CD14-positive monocyte (primary cell): ENCODE measurements at regions not wholly inside any gene's neighbourhood (a gene's known extent, or its start where the extent isn't known, plus 50 kb on each side); places are given as distances from the start of the nearest gene placed in this dataset.

Source experiments
- DNase-seq, 3 donors: peaks; one replicate each; pipeline ENCODE4 v3.0.0-alpha.2; 2011 to 2022
- H2AFZ ChIP-seq: 2 replicates; pipeline ENCODE4 v1.6.0; 2012; ENCODE audit warnings: mild to moderate bottlenecking, low read depth, low read length, inconsistent platforms; ENCODE audit not compliant: insufficient read depth, poor library complexity, severe bottlenecking
- H3K27ac ChIP-seq, 2 donors: 1 replicate in 1 of 2; 2 replicates in 1 of 2; pipeline ENCODE4 v1.5.1; 2012 to 2013; ENCODE audit warnings: low read length in 2 of 2, control low read depth in 1 of 2, inconsistent platforms in 1 of 2, low read depth in 1 of 2, mild to moderate bottlenecking in 1 of 2
- H3K27me3 ChIP-seq, 2 donors: one replicate each; pipeline versions ENCODE4 v1.6.0 to v1.6.1; 2011 to 2013; ENCODE audit warnings: low read length in 2 of 2; ENCODE audit not compliant: control insufficient read depth in 2 of 2, insufficient read depth in 2 of 2
- H3K36me3 ChIP-seq, 2 donors: replicated peaks in 1 of 2; 1 replicate in 1 of 2; 2 replicates in 1 of 2; pipeline versions ENCODE4 v1.5.1 to v1.6.1; 2012 to 2013; ENCODE audit warnings: low read length in 2 of 2, control low read depth in 1 of 2, inconsistent platforms in 1 of 2, mild to moderate bottlenecking in 1 of 2; ENCODE audit not compliant: insufficient read depth in 2 of 2, control insufficient read depth in 1 of 2
- H3K4me1 ChIP-seq, 2 donors: 1 replicate in 1 of 2; 2 replicates in 1 of 2; pipeline versions ENCODE4 v1.5.1 to v1.6.1; 2012 to 2013; ENCODE audit warnings: low read length in 2 of 2, control low read depth in 1 of 2, inconsistent platforms in 1 of 2, mild to moderate bottlenecking in 1 of 2, moderate library complexity in 1 of 2; ENCODE audit not compliant: insufficient read depth in 2 of 2, control insufficient read depth in 1 of 2
- H3K4me2 ChIP-seq: replicated peaks from 2 replicates; pipeline ENCODE3; 2012; ENCODE audit warnings: low read length, moderate library complexity, mild to moderate bottlenecking; ENCODE audit not compliant: poor library complexity, severe bottlenecking; ENCODE audit errors: extremely low read depth
- H3K4me3 ChIP-seq, 3 experiments: fragments of 200-600 bp in 1 of 3; sonication (generic) in 1 of 3; replicated peaks in 1 of 3; 1 replicate in 2 of 3; 2 replicates in 1 of 3; pipeline ENCODE4 v1.5.1; 2011 to 2013; ENCODE audit warnings: low read length in 3 of 3, mild to moderate bottlenecking in 3 of 3, control low read depth in 2 of 3, low read depth in 2 of 3, inconsistent platforms in 1 of 3, moderate library complexity in 1 of 3
- H3K79me2 ChIP-seq: 2 replicates; pipeline ENCODE4 v1.6.0; 2012; ENCODE audit warnings: mild to moderate bottlenecking, control low read depth, inconsistent platforms, low read length, moderate library complexity; ENCODE audit not compliant: insufficient read depth
- H3K9ac ChIP-seq: 2 replicates; pipeline ENCODE4 v1.6.0; 2017; ENCODE audit warnings: low read length, mild to moderate bottlenecking; ENCODE audit not compliant: insufficient read depth, poor library complexity, severe bottlenecking
- H3K9me3 ChIP-seq, 2 donors: replicated peaks in 1 of 2; 1 replicate in 1 of 2; 2 replicates in 1 of 2; pipeline versions ENCODE4 v1.5.1 to v1.6.1; 2012 to 2013; ENCODE audit warnings: low read length in 2 of 2, control low read depth in 1 of 2; ENCODE audit not compliant: control insufficient read depth in 1 of 2, insufficient read depth in 1 of 2
- H4K20me1 ChIP-seq: 2 replicates; pipeline ENCODE4 v1.6.0; 2012; ENCODE audit warnings: mild to moderate bottlenecking, low read length, control low read depth, moderate library complexity; ENCODE audit not compliant: insufficient read depth
- H3K27ac Mint-ChIP-seq, 7 donors: one replicate each; pipeline ENCODE4 v1.8.0; 2020; ENCODE audit warnings: mild to moderate bottlenecking in 7 of 7, mixed read lengths in 7 of 7, moderate library complexity in 6 of 7, inconsistent platforms in 2 of 7
- H3K27me3 Mint-ChIP-seq, 3 donors: one replicate each; pipeline ENCODE4 v1.8.0; 2021 to 2022; ENCODE audit warnings: low read depth in 3 of 3, mild to moderate bottlenecking in 3 of 3, mixed read lengths in 3 of 3, moderate library complexity in 3 of 3, inconsistent platforms in 1 of 3
- H3K36me3 Mint-ChIP-seq, 2 donors: one replicate each; pipeline ENCODE4 v1.8.0; 2020; ENCODE audit warnings: mixed read lengths in 2 of 2, inconsistent platforms in 1 of 2, mild to moderate bottlenecking in 1 of 2
- H3K4me1 Mint-ChIP-seq: one replicate; pipeline ENCODE4 v1.8.0; 2020; ENCODE audit warnings: mild to moderate bottlenecking, mixed read lengths
- H3K4me3 Mint-ChIP-seq, 2 donors: one replicate each; pipeline ENCODE4 v1.8.0; 2020; ENCODE audit warnings: mild to moderate bottlenecking in 2 of 2, mixed read lengths in 2 of 2, moderate library complexity in 1 of 2
- H3K9me3 Mint-ChIP-seq, 7 donors: one replicate each; pipeline ENCODE4 v1.8.0; 2020 to 2022; ENCODE audit warnings: mixed read lengths in 7 of 7, mild to moderate bottlenecking in 6 of 7, moderate library complexity in 6 of 7, inconsistent platforms in 2 of 7
- WGBS: methylation state at CpG from one replicate; pipeline ENCODE4 v1.1.5; 2013; ENCODE audit warnings: missing lambda C conversion rate; ENCODE audit not compliant: insufficient coverage; 5-methylcytosine and 5-hydroxymethylcytosine counted together
- intact Hi-C, 2 donors: fragments of 100-400 bp; cut with micrococcal nuclease; formaldehyde crosslinking; loops; one replicate each; pipeline versions ENCODE4 v1.15.0 to v1.15.1; 2023
- TF ChIP-seq, protein P1 (sequence below): fragments of 200-600 bp; IDR thresholded peaks from one replicate; pipeline ENCODE4 v1.8.0; 2022; ENCODE audit warnings: antibody characterized with exemption, mild to moderate bottlenecking

DNA sequence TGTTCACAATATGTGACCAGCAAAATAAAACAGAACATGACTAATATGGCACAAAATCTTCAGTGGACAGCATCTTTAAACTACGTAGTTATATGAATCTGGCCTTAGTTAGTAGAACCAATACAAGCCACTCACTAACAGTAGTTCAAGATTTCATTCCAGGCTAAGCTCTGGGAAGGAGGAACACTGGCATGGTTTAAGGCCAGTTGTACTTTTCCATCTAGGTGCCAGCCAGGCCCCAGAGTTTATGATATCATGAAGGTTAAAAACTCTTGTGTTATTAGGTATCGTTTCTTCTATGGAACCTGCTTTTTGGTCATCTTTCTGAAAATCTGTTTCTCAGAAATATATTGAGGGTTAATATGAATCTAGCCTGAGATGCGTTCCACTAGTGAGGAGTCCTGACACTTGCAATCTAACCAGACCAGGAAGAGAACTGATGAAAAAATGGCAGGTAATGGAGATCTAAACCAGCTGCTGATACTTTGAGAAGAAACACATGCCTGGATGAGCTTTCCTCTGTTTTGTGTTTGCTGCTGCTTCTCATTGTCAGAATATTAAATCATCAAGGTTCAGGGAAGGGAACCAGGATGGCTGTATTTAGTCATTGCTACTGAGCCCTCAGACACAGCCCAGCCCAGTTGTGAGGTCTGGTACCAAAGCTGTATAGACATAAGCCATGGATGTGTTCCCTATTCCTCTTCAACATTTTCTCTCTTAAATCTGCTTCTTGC is 182.8 kb upstream of the SETBP1 start:
- Histone ChIP-seq H3K27me3 (no peaks in the 10 kb centered on the region), H3K4me2 (no peak overlapping the region), H3K9ac (no peak overlapping the region), H3K79me2 (no peaks in the 10 kb centered on the region), H3K4me3 (no peak overlapping the region), H3K36me3 (no peaks in the 10 kb centered on the region), H3K27ac (no peak overlapping the region), H4K20me1 (no peaks in the 10 kb centered on the region), H2AFZ (no peak overlapping the region), H3K9me3 (no peaks in the 10 kb centered on the region), H3K4me1 (peaks cover 16 to 19% of the 10 kb centered on the region in 2 donors)
- Mint-ChIP-seq H3K4me3 (no peak overlapping the region), H3K27ac (peak overlapping the region in 1 of 7 donors; percentile 3), H3K4me1 (peaks cover 20% of the 10 kb centered on the region), H3K27me3 (peaks cover 0 to 2% (median 0%) of the 10 kb centered on the region in 3 donors), H3K9me3 (peaks cover 0 to 12% (median 3%) of the 10 kb centered on the region in 7 donors), H3K36me3 (no peaks in the 10 kb centered on the region)
- intact Hi-C loops = no loop called here
- no peak for DNase-seq
- WGBS = no CpG with 5 or more reads among the region's 3 CpGs
- TF ChIP-seq, protein P1, sequence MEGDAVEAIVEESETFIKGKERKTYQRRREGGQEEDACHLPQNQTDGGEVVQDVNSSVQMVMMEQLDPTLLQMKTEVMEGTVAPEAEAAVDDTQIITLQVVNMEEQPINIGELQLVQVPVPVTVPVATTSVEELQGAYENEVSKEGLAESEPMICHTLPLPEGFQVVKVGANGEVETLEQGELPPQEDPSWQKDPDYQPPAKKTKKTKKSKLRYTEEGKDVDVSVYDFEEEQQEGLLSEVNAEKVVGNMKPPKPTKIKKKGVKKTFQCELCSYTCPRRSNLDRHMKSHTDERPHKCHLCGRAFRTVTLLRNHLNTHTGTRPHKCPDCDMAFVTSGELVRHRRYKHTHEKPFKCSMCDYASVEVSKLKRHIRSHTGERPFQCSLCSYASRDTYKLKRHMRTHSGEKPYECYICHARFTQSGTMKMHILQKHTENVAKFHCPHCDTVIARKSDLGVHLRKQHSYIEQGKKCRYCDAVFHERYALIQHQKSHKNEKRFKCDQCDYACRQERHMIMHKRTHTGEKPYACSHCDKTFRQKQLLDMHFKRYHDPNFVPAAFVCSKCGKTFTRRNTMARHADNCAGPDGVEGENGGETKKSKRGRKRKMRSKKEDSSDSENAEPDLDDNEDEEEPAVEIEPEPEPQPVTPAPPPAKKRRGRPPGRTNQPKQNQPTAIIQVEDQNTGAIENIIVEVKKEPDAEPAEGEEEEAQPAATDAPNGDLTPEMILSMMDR = no peak

- Mint-ChIP-seq H3K27ac (peak overlapping the region in 1 of 7 donors; percentile 70), H3K27me3 (peaks cover 0 to 2% (median 0%) of the 10 kb centered on the region in 3 donors), H3K4me1 (peaks cover 24% of the 10 kb centered on the region), H3K9me3 (peaks cover 0 to 5% (median 0%) of the 10 kb centered on the region in 7 donors), H3K4me3 (no peak overlapping the region), H3K36me3 (peaks cover 0 to 2% of the 10 kb centered on the region in 2 donors)
- DNase-seq = no peak
- Histone ChIP-seq H3K27ac (no peak overlapping the region), H3K4me3 (no peak overlapping the region), H3K36me3 (no peaks in the 10 kb centered on the region), H3K9me3 (no peaks in the 10 kb centered on the region), H2AFZ (no peak overlapping the region), H3K4me1 (peaks cover 16 to 29% of the 10 kb centered on the region in 2 donors), H3K79me2 (no peaks in the 10 kb centered on the region), H3K9ac (no peak overlapping the region), H3K27me3 (no peaks in the 10 kb centered on the region), H3K4me2 (no peak overlapping the region), H4K20me1 (no peaks in the 10 kb centered on the region)
- WGBS = 0% methylated on average over 1 of the region's 2 CpGs
- TF ChIP-seq, protein P1 = no peak
- intact Hi-C loops = no loop called here
Measured at GRCh38 chr18:44500808-44501610, 179.7 kb upstream of the SETBP1 start.
